Retinal pigment epithelial cell (primary cell): ENCODE measurements at regions not wholly inside any gene's neighbourhood (a gene's known extent, or its start where the extent isn't known, plus 50 kb on each side); places are given as distances from the start of the nearest gene placed in this dataset.

Experiments used
- DNase-seq: peaks from one replicate; pipeline ENCODE4 v3.0.0-alpha.2; 2010; ENCODE audit warnings: low read depth
- H3K4me3 ChIP-seq: 2 replicates; pipeline ENCODE4 v1.5.1; 2011; ENCODE audit warnings: mild to moderate bottlenecking, low read length, control low read depth, moderate library complexity
- TF ChIP-seq, protein P1 (sequence below): conservative IDR thresholded peaks from 2 replicates; pipeline ENCODE4 v1.5.1; 2011; ENCODE audit warnings: low read depth, low read length, control low read depth, inconsistent platforms

DNA sequence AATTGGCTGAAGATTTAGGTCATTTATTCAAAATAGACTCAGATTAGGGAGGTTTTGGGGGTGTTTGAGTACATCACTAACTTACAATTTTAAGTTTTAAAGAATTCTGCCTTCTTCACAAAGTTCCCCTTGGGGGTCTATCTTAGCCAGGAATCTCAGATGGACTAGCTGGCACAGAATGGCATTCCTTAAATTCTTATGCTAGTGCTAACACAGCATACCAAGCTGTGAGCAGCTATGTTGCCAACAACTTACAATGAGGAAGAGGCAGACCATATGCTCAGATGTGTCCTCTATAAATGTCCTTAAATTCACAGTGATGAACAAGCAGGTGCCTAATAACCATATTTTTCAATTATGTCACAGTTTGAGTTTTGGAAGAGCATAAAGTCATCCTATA is 60.9 kb upstream of the NPHP3 start:
- no peak overlapping the region for H3K4me3 ChIP-seq
- TF ChIP-seq, protein P1, sequence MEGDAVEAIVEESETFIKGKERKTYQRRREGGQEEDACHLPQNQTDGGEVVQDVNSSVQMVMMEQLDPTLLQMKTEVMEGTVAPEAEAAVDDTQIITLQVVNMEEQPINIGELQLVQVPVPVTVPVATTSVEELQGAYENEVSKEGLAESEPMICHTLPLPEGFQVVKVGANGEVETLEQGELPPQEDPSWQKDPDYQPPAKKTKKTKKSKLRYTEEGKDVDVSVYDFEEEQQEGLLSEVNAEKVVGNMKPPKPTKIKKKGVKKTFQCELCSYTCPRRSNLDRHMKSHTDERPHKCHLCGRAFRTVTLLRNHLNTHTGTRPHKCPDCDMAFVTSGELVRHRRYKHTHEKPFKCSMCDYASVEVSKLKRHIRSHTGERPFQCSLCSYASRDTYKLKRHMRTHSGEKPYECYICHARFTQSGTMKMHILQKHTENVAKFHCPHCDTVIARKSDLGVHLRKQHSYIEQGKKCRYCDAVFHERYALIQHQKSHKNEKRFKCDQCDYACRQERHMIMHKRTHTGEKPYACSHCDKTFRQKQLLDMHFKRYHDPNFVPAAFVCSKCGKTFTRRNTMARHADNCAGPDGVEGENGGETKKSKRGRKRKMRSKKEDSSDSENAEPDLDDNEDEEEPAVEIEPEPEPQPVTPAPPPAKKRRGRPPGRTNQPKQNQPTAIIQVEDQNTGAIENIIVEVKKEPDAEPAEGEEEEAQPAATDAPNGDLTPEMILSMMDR: no peak
- peak; percentile 35 for DNase-seq

DNA sequence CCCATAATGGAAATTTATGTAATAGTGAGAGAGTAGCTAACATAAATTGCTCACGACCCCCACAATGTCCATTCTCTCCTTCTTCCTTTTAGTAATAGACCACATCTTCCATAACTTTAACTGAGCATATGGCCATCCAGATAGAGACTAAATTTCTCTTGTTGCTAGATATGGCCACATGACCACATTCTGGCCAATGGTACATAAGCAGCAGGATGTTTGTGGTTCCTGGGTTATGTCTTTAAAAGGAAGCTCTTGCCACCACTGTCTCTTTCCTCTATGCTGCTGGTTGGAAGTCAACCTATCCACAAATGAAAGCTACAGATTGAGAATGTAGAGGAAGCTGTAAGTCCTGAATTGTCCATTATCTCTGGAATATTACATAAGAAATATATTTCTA is 59.7 kb upstream of the NPHP3 start:
- TF ChIP-seq, protein P1: no peak
- no peak for DNase-seq

DNA sequence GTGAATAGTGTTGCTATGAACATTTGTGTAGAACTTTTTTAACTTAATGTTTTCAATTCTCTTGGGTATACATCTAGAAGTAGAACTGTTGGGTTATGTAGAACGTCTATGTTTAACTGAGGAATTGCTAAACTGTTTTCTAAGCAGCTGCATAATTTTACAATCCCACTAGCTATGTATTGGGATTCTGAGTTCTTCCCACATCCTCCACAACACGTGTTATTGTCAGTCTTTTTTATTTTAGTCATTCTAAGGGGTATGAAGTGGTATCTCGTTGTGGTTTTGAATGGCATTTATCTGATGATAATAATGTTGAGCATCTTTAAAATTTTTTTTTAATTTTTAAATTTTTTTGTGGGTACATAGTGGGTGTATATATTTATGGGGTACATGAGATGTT is 55.0 kb upstream of the NPHP3 start:
- TF ChIP-seq, protein P1: no peak
- no peak for DNase-seq
- H3K4me3 ChIP-seq: no peak overlapping the region

More for the DNA sequence above, 59.7 kb upstream of the NPHP3 start:
- H3K4me3 ChIP-seq: no peak overlapping the region

DNA sequence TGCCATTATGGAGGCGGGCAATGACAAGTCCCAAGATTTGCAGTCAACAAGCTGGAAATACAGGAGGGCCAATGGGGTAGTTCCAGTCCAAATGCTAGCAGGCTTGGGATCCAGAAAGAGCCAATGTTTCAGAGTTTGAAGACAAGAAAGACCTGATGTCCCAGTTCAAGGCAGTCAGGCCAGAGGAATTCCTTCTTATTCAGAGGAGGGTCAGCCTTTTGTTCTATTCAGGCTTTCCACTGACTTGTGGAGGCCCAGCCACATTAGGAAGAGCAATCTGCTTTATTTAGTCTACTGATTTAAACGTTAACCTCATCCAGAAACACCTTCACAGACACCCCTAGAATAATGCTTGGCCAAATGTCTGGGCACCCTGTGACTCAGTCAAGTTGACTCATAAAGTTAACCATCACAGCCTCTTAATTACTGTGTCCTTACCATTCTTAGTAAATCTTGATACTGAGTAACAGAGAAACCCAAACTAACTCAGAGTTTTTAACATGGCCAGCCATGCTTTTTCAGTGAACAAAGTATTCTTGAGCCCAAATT is 50.9 kb upstream of the NPHP3 start:
- DNase-seq: no peak
- TF ChIP-seq, protein P1: no peak
- no peak overlapping the region for H3K4me3 ChIP-seq

DNA sequence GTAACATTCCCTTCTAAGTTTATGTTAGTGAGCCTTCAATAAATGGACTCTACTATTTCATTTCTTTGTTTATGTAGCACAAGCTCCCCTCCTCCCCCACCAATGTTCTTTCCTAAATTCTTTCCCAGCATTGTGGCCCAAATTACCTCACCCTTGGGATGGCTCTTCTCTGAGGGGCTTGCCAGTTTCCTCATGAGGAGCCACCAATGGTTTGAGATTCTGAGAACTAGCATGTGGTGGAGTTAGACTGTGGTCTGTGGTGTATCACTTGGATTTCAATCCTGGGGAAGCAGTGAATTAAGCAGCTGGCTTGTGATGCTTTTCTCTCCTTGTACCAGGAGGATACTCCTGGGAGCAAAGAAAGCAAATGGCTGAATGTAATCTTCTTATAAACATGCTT is 50.0 kb upstream of the NPHP3 start:
- H3K4me3 ChIP-seq: no peak overlapping the region
- no peak for DNase-seq
- TF ChIP-seq, protein P1: no peak
